Mammary epithelial cell (primary cell): ENCODE measurements at regions not wholly inside any gene's neighbourhood (a gene's known extent, or its start where the extent isn't known, plus 50 kb on each side); places are given as distances from the start of the nearest gene placed in this dataset.

Experiments
- EZH2 ChIP-seq: IDR thresholded peaks from 2 replicates; pipeline ENCODE4 v1.6.1; 2012; ENCODE audit warnings: low read length, inconsistent platforms, borderline replicate concordance
- TF ChIP-seq, protein P1 (sequence below), 2 donors: IDR thresholded peaks in 1 of 2; conservative IDR thresholded peaks in 1 of 2; 2 replicates each; pipeline ENCODE4 v1.5.1; 2011 to 2012; ENCODE audit warnings: inconsistent platforms in 2 of 2, low read length in 2 of 2, mild to moderate bottlenecking in 2 of 2, control low read depth in 1 of 2, low read depth in 1 of 2; ENCODE audit not compliant: insufficient read depth in 1 of 2; ENCODE audit errors: extremely low read depth in 1 of 2

DNA sequence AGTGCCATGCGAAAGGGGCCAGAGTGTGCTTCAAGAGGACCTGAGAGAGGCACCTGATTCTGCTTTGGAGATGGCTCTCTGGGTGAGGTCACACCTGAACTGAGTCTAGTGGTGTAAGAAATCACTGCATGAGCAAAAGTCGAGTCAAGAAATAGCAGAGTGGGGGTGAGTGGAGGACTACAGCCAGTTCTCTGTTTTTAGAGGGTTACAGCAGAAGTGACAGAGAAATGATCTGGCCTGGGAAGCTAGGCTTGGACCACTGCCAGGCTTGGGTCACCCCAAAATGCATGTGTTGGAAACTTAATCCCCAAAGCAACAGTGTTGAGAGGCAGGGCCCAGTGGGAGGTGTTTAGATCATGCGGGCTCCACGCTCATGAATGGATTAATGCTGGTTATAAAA is 312.0 kb downstream of the CBLN1 start:
- TF ChIP-seq, protein P1, sequence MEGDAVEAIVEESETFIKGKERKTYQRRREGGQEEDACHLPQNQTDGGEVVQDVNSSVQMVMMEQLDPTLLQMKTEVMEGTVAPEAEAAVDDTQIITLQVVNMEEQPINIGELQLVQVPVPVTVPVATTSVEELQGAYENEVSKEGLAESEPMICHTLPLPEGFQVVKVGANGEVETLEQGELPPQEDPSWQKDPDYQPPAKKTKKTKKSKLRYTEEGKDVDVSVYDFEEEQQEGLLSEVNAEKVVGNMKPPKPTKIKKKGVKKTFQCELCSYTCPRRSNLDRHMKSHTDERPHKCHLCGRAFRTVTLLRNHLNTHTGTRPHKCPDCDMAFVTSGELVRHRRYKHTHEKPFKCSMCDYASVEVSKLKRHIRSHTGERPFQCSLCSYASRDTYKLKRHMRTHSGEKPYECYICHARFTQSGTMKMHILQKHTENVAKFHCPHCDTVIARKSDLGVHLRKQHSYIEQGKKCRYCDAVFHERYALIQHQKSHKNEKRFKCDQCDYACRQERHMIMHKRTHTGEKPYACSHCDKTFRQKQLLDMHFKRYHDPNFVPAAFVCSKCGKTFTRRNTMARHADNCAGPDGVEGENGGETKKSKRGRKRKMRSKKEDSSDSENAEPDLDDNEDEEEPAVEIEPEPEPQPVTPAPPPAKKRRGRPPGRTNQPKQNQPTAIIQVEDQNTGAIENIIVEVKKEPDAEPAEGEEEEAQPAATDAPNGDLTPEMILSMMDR (conservative IDR thresholded peaks at IDR 0.05 in 1 of 2, IDR thresholded peaks at IDR 0.05 in 1 of 2; ENCODE audit: extremely low read depth in 1 of 2, insufficient read depth in 1 of 2, low read depth in 1 of 2, low read length in 2 of 2): no peak
- TF ChIP-seq EZH2: no peak
